Tibial nerve (tissue), 4 donors: ENCODE measurements at regions not wholly inside any gene's neighbourhood (a gene's known extent, or its start where the extent isn't known, plus 50 kb on each side); places are given as distances from the start of the nearest gene placed in this dataset.
"Not testable (repeated sequence)": the region's sequence is repeated elsewhere in the genome, so short reads cannot be mapped to it uniquely, and the experiment has no call there.

Source experiments
- DNase-seq, 2 donors: peaks; one replicate each; pipeline ENCODE4 v3.0.0-alpha.2; 2019; ENCODE audit warnings: low spot score in 2 of 2
- H3K27ac ChIP-seq, 4 donors: fragments of 200-600 bp; sonication (generic) in 3 of 4; one replicate each; pipeline ENCODE4 v1.5.1; 2017 to 2019; ENCODE audit warnings: mild to moderate bottlenecking in 1 of 4
- H3K27me3 ChIP-seq, 2 donors: fragments of 200-600 bp; sonication (generic) in 1 of 2; one replicate each; pipeline versions ENCODE4 v1.5.1 to v1.6.0; 2017 to 2019
- H3K36me3 ChIP-seq, 3 donors: fragments of 200-600 bp; sonication (generic); one replicate each; pipeline ENCODE4 v1.5.1; 2018 to 2019
- H3K4me1 ChIP-seq, 4 donors: fragments of 200-600 bp; sonication (generic) in 3 of 4; one replicate each; pipeline ENCODE4 v1.5.1; 2017 to 2019
- H3K4me3 ChIP-seq, 4 donors: fragments of 200-600 bp; sonication (generic) in 3 of 4; one replicate each; pipeline ENCODE4 v1.5.1; 2017 to 2019; ENCODE audit warnings: mild to moderate bottlenecking in 1 of 4, moderate library complexity in 1 of 4
- H3K9me3 ChIP-seq, 4 donors: fragments of 200-600 bp; sonication (generic) in 3 of 4; one replicate each; pipeline ENCODE4 v1.5.1; 2017 to 2019
- CTCF ChIP-seq, 5 experiments: fragments of 200-600 bp in 3 of 5; fragments of 450-650 bp in 2 of 5; sonication (generic) in 3 of 5; IDR thresholded peaks; one replicate each; pipeline ENCODE4 v1.5.1; 2016 to 2019; ENCODE audit warnings: antibody characterized with exemption in 5 of 5, mild to moderate bottlenecking in 3 of 5, moderate library complexity in 2 of 5
- EP300 ChIP-seq, 2 donors: sonication (generic); formaldehyde crosslinking; IDR thresholded peaks; one replicate each; pipeline ENCODE4 v1.6.1; 2017; ENCODE audit warnings: antibody characterized with exemption in 2 of 2, mild to moderate bottlenecking in 1 of 2
- POLR2A ChIP-seq, 2 donors: fragments of 450-650 bp; IDR thresholded peaks; one replicate each; pipeline ENCODE4 v1.6.1; 2017; ENCODE audit warnings: antibody characterized with exemption in 2 of 2, mild to moderate bottlenecking in 2 of 2, moderate library complexity in 2 of 2
- WGBS, 2 donors: methylation state at CpG; one replicate each; pipeline ENCODE4 v1.1.5; 2018; 5-methylcytosine and 5-hydroxymethylcytosine counted together

DNA sequence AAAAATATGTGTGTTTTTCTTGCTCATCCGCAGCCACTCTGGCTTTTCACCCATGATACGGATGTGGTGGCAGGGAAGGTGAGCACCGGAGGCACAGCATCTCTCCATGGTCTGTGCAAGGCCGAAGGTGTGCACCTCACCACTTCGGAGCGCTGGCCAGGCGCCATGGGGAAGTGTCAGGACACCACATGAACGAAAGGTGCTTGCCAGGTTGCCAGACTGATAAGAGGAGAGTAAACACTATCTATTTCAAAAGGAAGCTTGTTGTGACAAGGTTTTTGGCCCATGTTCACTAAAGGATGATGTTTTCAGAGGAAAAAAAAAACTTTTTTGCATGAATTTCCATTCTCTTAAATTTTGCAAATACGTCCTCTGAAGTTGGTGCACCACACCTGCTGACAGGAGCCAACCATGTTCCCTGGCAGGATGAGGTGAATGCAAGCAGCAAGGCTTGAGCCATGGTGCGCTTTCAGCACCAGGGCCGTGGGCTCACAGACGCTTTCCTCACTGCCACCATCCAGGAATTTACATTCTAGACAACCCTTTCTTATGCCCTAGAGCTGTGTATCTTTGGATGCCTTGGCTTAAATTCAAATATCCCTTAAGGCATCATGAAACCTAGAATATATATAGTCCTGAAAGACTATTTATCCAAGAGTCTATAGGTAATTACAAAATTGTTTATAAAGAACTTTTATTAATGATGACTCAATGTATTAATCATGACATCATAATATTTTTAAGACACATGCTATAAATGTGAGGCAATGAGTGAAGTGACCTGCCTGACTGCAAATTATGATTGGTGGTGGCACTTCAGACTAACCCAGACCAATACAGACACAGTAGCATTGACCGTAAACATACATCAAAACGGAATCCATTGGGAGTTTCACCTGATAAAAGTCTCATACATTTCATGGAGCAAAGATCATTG lies 234.5 kb downstream of the TFAP2A start:
- H3K4me1 ChIP-seq = peaks cover 0 to 10% (median 0%) of the 10 kb centered on the region in 4 donors
- DNase-seq = no peak
- no peak overlapping the region for H3K4me3 ChIP-seq
- no peaks in the 10 kb centered on the region for H3K27me3 ChIP-seq
- 89 to 90% methylated on average over 14 of the region's 14 CpGs for WGBS, 2 donors
- H3K36me3 ChIP-seq = no peaks in the 10 kb centered on the region
- no peaks in the 10 kb centered on the region for H3K9me3 ChIP-seq
- no peak overlapping the region for H3K27ac ChIP-seq
- TF ChIP-seq CTCF (IDR thresholded peaks at IDR 0.05) (no peak), EP300 (IDR thresholded peaks at IDR 0.05) (no peak), POLR2A (IDR thresholded peaks at IDR 0.05) (no peak)

GRCh38 chr6:10177704-10178103 lies 237.2 kb downstream of the TFAP2A start:
- no peaks in the 10 kb centered on the region for H3K4me1 ChIP-seq
- TF ChIP-seq EP300 (IDR thresholded peaks at IDR 0.05) = no peak
- TF ChIP-seq POLR2A (IDR thresholded peaks at IDR 0.05) = no peak
- no peak for TF ChIP-seq CTCF (IDR thresholded peaks at IDR 0.05)
- no peak for DNase-seq
- H3K27ac ChIP-seq = no peak overlapping the region
- H3K36me3 ChIP-seq = no peaks in the 10 kb centered on the region
- H3K4me3 ChIP-seq = no peak overlapping the region
- no peaks in the 10 kb centered on the region for H3K27me3 ChIP-seq
- H3K9me3 ChIP-seq = no peaks in the 10 kb centered on the region

GRCh38 chr6:10175362-10175761 lies 239.5 kb downstream of the TFAP2A start:
- no peak overlapping the region for H3K4me3 ChIP-seq
- no peak for TF ChIP-seq POLR2A (IDR thresholded peaks at IDR 0.05)
- no peak for TF ChIP-seq CTCF (IDR thresholded peaks at IDR 0.05)
- no peaks in the 10 kb centered on the region for H3K9me3 ChIP-seq
- no peak for DNase-seq
- no peaks in the 10 kb centered on the region for H3K27me3 ChIP-seq
- H3K27ac ChIP-seq = no peak overlapping the region
- H3K36me3 ChIP-seq = no peaks in the 10 kb centered on the region
- no peaks in the 10 kb centered on the region for H3K4me1 ChIP-seq

GRCh38 chr6:10174761-10175160 lies 240.1 kb downstream of the TFAP2A start:
- Histone ChIP-seq H3K27ac (no peak overlapping the region), H3K9me3 (no peaks in the 10 kb centered on the region), H3K4me1 (no peaks in the 10 kb centered on the region), H3K4me3 (no peak overlapping the region), H3K27me3 (no peaks in the 10 kb centered on the region), H3K36me3 (no peaks in the 10 kb centered on the region)
- DNase-seq = no peak
- WGBS, 2 donors = 84 to 86% methylated on average over 6 of the region's 6 CpGs
- TF ChIP-seq POLR2A (IDR thresholded peaks at IDR 0.05) (no peak), CTCF (IDR thresholded peaks at IDR 0.05) (no peak), EP300 (IDR thresholded peaks at IDR 0.05) (no peak)

DNA sequence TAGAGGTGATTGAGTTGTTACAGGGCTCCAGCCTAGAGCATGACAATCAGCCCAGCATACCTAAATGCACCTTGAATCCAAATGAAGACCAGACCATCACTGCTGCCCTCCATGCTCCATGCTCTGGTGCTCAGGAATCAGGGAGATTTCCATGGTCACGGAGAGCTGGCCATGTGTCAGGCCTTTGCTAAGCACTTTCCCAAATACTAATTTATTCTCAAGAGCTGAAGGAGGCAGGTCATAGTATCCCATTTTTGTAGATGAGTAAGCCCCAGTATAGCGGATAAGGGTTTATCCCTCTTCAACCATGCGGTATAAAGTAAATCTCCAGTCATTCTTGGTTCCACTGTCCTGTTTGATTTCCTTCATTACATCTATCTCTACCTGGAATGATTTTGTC lies 240.8 kb downstream of the TFAP2A start:
- WGBS, 2 donors = 95% methylated on average over 3 of the region's 3 CpGs
- Histone ChIP-seq H3K36me3 (no peaks in the 10 kb centered on the region), H3K4me3 (no peak overlapping the region), H3K4me1 (no peaks in the 10 kb centered on the region), H3K27me3 (no peaks in the 10 kb centered on the region), H3K27ac (no peak overlapping the region), H3K9me3 (no peaks in the 10 kb centered on the region)
- no peak for TF ChIP-seq CTCF (IDR thresholded peaks at IDR 0.05)
- TF ChIP-seq POLR2A (IDR thresholded peaks at IDR 0.05) = no peak
- TF ChIP-seq EP300 (IDR thresholded peaks at IDR 0.05) = no peak
- no peak for DNase-seq

DNA sequence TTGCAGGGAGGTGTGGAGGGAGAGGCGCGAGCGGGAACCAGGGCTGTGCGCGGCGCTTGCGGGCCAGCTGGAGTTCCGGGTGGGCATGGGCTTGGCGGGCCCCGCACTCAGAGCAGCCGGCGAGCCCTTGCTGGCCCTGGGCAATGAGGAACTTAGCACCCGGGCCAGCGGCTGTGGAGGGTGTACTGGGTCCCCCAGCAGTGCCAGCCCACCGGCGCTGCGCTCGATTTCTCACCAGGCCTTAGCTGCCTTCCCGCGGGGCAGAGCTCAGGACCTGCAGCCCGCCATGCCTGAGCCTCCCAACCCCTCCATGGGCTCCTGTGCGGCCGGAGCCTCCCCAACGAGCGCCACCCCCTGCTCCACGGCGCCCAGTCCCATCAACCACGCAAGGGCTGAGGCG lies 243.2 kb downstream of the TFAP2A start:
- WGBS, 2 donors = 90 to 94% methylated on average over 14 to 21 of the region's 29 CpGs

More for the DNA sequence above, 243.2 kb downstream of the TFAP2A start:
- H3K27me3 ChIP-seq, H3K36me3 ChIP-seq, DNase-seq, H3K4me3 ChIP-seq, H3K9me3 ChIP-seq, H3K27ac ChIP-seq, H3K4me1 ChIP-seq: not testable (repeated sequence)
